PC-9 (cell line): ENCODE measurements at regions not wholly inside any gene's neighbourhood (a gene's known extent, or its start where the extent isn't known, plus 50 kb on each side); places are given as distances from the start of the nearest gene placed in this dataset.
A peak's percentile ranks its signal among the peaks of the same experiment; 100 is the strongest.
"Not testable (repeated sequence)": the region's sequence is repeated elsewhere in the genome, so short reads cannot be mapped to it uniquely, and the experiment has no call there.

ENCODE experiments used
- BruUV-seq: library from RNA; stranded (reverse); fragments of 400-500 nt; replicated peaks from 2 replicates; lab custom pipeline; 2021; lab: Mats Ljungman, UMichigan
- CTCF ChIA-PET: fragments of 300-600 bp; sonication (Branson Sonifier 250); formaldehyde crosslinking; loops from one replicate; lab custom pipeline; 2022; ENCODE audit warnings: antibody characterized with exemption; lab: Charles Lee
- POLR2A ChIA-PET: fragments of 300-600 bp; sonication (Branson Sonifier 250); formaldehyde crosslinking; loops from one replicate; lab custom pipeline; 2022; ENCODE audit warnings: antibody characterized with exemption; ENCODE audit not compliant: unreplicated experiment; lab: Charles Lee
- DNase-seq, 2 experiments: peaks; one replicate each; pipeline versions ENCODE4 v3.0.0 to v3.0.0-alpha.2; 2015 to 2022; ENCODE audit warnings: mixed read lengths in 1 of 2
- H2AFZ ChIP-seq: fragments of 200-600 bp; sonication (generic); 2 replicates; pipeline ENCODE4 v1.8.1; 2017; ENCODE audit warnings: antibody characterized with exemption
- H3F3A ChIP-seq: fragments of 200-600 bp; sonication (generic); 2 replicates; pipeline ENCODE4 v1.8.1; 2017; ENCODE audit warnings: antibody characterized with exemption, mild to moderate bottlenecking, low read depth; ENCODE audit not compliant: insufficient read depth
- H3K27ac ChIP-seq: fragments of 200-600 bp; sonication (generic); 2 replicates; pipeline ENCODE4 v1.6.1; 2016; ENCODE audit warnings: mixed run types
- H3K27me3 ChIP-seq: fragments of 200-600 bp; sonication (generic); 2 replicates; pipeline ENCODE4 v1.6.1; 2016; ENCODE audit warnings: low read depth, mixed run types; ENCODE audit not compliant: insufficient read depth
- H3K36me3 ChIP-seq: fragments of 200-600 bp; sonication (generic); 2 replicates; pipeline ENCODE4 v1.6.1; 2016; ENCODE audit warnings: low read depth, mixed run types
- H3K4me1 ChIP-seq: fragments of 200-600 bp; sonication (generic); replicated peaks from 2 replicates; pipeline ENCODE4 v1.6.1; 2016; ENCODE audit warnings: mixed run types; ENCODE audit not compliant: insufficient read depth
- H3K4me2 ChIP-seq: fragments of 200-600 bp; sonication (generic); 2 replicates; pipeline ENCODE4 v1.6.1; 2017; ENCODE audit warnings: mixed run types
- H3K4me3 ChIP-seq: fragments of 200-600 bp; sonication (generic); 2 replicates; pipeline ENCODE4 v1.6.1; 2016; ENCODE audit warnings: mixed run types
- H3K79me2 ChIP-seq: fragments of 200-600 bp; sonication (generic); 2 replicates; pipeline ENCODE4 v1.6.1; 2017; ENCODE audit warnings: low read depth, mixed run types
- H3K9me2 ChIP-seq: fragments of 200-600 bp; sonication (generic); 2 replicates; pipeline ENCODE4 v1.8.1; 2017; ENCODE audit warnings: mild to moderate bottlenecking; ENCODE audit not compliant: insufficient read depth
- H3K9me3 ChIP-seq: fragments of 200-600 bp; sonication (generic); 2 replicates; pipeline ENCODE4 v1.8.1; 2016; ENCODE audit warnings: low read depth; ENCODE audit not compliant: insufficient read depth
- H4K20me1 ChIP-seq: fragments of 200-600 bp; sonication (generic); 2 replicates; pipeline ENCODE4 v1.8.1; 2017; ENCODE audit not compliant: insufficient read depth
- EZH2 ChIP-seq: fragments of 200-600 bp; sonication (generic); IDR thresholded peaks from 2 replicates; pipeline ENCODE4 v1.8.0; 2017; ENCODE audit warnings: antibody characterized with exemption, low read depth
- intact Hi-C: fragments of 100-400 bp; cut with micrococcal nuclease; formaldehyde crosslinking; loops from one replicate; pipeline ENCODE4 v1.10.0; 2022; ENCODE audit not compliant: unreplicated experiment
- TF ChIP-seq, protein P1 (sequence below): fragments of 200-600 bp; sonication (generic); conservative IDR thresholded peaks from 2 replicates; pipeline ENCODE4 v1.6.1; 2017; ENCODE audit warnings: mixed run types, antibody characterized with exemption, mild to moderate bottlenecking, moderate library complexity

DNA sequence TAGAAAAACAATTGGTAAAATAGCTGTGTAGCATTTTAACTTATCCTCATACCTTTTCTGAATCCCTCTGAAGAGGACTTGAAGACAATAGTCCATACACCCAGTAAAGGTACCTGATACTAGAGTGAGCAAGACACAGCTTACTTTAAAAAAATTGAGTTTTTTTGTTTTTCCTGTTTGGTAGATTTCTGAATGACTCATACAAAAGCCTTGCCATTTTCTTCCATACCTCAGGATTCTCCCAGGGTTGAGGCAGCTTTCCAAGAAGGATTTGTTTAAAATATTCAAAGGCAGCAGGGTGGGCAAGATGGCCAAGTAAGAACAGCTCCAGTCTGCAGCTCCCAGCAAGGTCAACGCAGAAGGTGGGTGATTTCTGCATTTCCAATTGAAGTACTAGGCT, 551.0 kb upstream of the LRATD1 start:
- no TSS peak for BruUV-seq
- Histone ChIP-seq H3K79me2 (no peaks in the 10 kb centered on the region), H3K27me3 (no peaks in the 10 kb centered on the region), H4K20me1 (no peaks in the 10 kb centered on the region; the same call in 1 of the 2 replicates), H3K27ac (no peak overlapping the region), H2AFZ (no peak overlapping the region), H3K9me3 (no peaks in the 10 kb centered on the region), H3K4me1 (no peaks in the 10 kb centered on the region), H3K36me3 (no peaks in the 10 kb centered on the region), H3K4me2 (no peak overlapping the region), H3K4me3 (no peak overlapping the region), H3K9me2 (peaks cover 4% of the 10 kb centered on the region; the same call in 1 of the 2 replicates), H3F3A (no peaks in the 10 kb centered on the region)
- no peak for DNase-seq
- no peak for TF ChIP-seq EZH2
- TF ChIP-seq, protein P1, sequence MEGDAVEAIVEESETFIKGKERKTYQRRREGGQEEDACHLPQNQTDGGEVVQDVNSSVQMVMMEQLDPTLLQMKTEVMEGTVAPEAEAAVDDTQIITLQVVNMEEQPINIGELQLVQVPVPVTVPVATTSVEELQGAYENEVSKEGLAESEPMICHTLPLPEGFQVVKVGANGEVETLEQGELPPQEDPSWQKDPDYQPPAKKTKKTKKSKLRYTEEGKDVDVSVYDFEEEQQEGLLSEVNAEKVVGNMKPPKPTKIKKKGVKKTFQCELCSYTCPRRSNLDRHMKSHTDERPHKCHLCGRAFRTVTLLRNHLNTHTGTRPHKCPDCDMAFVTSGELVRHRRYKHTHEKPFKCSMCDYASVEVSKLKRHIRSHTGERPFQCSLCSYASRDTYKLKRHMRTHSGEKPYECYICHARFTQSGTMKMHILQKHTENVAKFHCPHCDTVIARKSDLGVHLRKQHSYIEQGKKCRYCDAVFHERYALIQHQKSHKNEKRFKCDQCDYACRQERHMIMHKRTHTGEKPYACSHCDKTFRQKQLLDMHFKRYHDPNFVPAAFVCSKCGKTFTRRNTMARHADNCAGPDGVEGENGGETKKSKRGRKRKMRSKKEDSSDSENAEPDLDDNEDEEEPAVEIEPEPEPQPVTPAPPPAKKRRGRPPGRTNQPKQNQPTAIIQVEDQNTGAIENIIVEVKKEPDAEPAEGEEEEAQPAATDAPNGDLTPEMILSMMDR: no peak
- intact Hi-C loops: no loop called here
- ChIA-PET CTCF (no interaction called here), POLR2A (no interaction called here)

DNA sequence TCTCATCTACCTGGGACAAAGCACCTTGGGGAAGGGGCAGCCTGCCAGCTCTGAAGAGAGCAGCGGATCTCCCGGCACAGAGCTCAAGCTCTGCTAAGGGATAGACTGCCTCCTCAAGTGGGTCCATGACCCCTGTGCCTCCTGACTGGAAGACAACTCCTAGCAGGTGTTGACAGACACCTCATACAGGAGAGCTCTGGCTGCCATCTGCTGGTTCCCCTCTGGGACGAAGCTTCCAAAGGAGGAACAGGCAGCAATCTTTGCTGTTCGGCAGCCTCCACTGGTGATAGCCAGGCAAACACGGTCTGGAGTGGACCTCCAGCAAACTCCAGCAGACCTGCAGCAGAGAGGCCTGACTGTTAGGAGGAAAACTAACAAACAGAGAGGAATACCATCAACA, 549.9 kb upstream of the LRATD1 start:
- intact Hi-C loops: no loop called here
- TF ChIP-seq EZH2: no peak
- TF ChIP-seq, protein P1: no peak

DNA sequence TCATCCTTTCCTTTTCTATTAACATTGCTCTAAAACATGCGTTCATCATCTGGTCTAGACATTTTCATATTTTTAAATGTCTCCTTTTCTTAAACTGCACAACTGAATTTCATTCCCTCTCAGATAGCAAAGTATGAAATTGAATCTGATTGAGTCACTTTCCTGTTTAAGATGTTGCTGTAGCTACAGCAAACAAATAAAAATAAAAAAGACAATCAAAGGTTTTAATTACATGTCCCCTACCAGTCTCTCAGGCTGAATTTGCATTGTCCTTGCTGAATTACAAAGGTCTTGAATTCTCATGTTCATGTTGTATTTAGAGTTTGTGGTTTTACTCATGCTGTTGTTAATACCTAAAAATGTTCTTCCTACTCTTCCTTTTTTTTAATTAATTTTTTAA, 537.9 kb upstream of the LRATD1 start:
- Histone ChIP-seq H2AFZ (no peak overlapping the region), H3K4me2 (no peak overlapping the region), H3K36me3 (no peaks in the 10 kb centered on the region), H3K9me3 (no peaks in the 10 kb centered on the region; the same call in 1 of the 2 replicates), H3K4me1 (no peaks in the 10 kb centered on the region), H4K20me1 (no peaks in the 10 kb centered on the region), H3K27me3 (no peaks in the 10 kb centered on the region), H3K4me3 (no peak overlapping the region), H3F3A (no peaks in the 10 kb centered on the region), H3K79me2 (no peaks in the 10 kb centered on the region), H3K27ac (no peak overlapping the region), H3K9me2 (no peaks in the 10 kb centered on the region)
- intact Hi-C loops: no loop called here
- ChIA-PET CTCF (no interaction called here), POLR2A (no interaction called here)
- TF ChIP-seq, protein P1: no peak
- no peak for TF ChIP-seq EZH2
- DNase-seq: peak in 1 of 2 experiments; percentile 33
- no TSS peak for BruUV-seq

More for the DNA sequence above, 549.9 kb upstream of the LRATD1 start:
- Histone ChIP-seq H3K4me3 (no peak overlapping the region), H3K9me2 (peaks cover 4% of the 10 kb centered on the region; the same call in 1 of the 2 replicates), H4K20me1 (no peaks in the 10 kb centered on the region; the same call in 1 of the 2 replicates), H2AFZ (no peak overlapping the region), H3F3A (no peaks in the 10 kb centered on the region), H3K4me1 (no peaks in the 10 kb centered on the region), H3K79me2 (no peaks in the 10 kb centered on the region), H3K36me3 (no peaks in the 10 kb centered on the region), H3K4me2 (no peak overlapping the region), H3K27ac (no peak overlapping the region), H3K27me3 (no peaks in the 10 kb centered on the region), H3K9me3 (no peaks in the 10 kb centered on the region)
- CTCF ChIA-PET: no interaction called here
- BruUV-seq: no TSS peak
- POLR2A ChIA-PET: interaction anchor here (0.6 kb wide), 1 partner anchor 706 kb away, joined by 3 read pairs; no protein-coding TSS in a partner anchor
- DNase-seq: no peak

DNA sequence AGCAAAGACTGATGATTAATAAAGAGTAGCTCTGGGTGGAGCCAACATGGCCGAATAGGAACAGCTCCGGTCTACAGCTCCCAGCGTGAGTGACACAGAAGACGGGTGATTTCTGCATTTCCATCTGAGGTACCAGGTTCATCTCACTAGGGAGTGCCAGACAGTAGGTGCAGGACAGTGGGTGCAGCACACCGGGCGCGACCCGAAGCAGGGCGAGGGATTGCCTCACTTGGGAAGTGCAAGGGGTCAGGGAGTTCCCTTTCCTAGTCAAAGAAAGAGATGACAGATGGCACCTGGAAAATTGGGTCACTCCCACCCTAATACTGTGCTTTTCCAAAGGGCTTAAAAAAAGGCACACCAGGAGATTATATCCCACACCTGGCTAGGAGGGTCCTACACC, 533.4 kb upstream of the LRATD1 start:
- intact Hi-C loops, H3K36me3 ChIP-seq, H3K4me2 ChIP-seq, H4K20me1 ChIP-seq, H3K27me3 ChIP-seq, H3K9me2 ChIP-seq, H3K27ac ChIP-seq, DNase-seq, H2AFZ ChIP-seq, H3K4me3 ChIP-seq, H3K79me2 ChIP-seq, H3F3A ChIP-seq, POLR2A ChIA-PET, H3K4me1 ChIP-seq, H3K9me3 ChIP-seq, CTCF ChIA-PET, BruUV-seq: not testable (repeated sequence)
